K562 (cell line): ENCODE measurements at regions not wholly inside any gene's neighbourhood (a gene's known extent, or its start where the extent isn't known, plus 50 kb on each side); places are given as distances from the start of the nearest gene placed in this dataset.

Source experiments
- ATAC-seq: fragments of 200-7000 bp; cut with Tn5 transposase; 3 replicates; pipeline ENCODE4 v1.9.1; 2020; ENCODE audit warnings: moderate library complexity
- BruUV-seq: library from RNA; stranded (reverse); fragments of 400-500 nt; replicated peaks from 2 replicates; lab custom pipeline; 2021; lab: Mats Ljungman, UMichigan
- CTCF ChIA-PET: fragments of 300-600 bp; formaldehyde crosslinking; extraction: SDS; loops from one replicate; lab custom pipeline; 2021; ENCODE audit warnings: low intra/inter-chr PET ratio; lab: Yijun Ruan, JAX
- POLR2A ChIA-PET: fragments of 300-600, 350-650 bp; sonication (Branson Sonifier 250); formaldehyde crosslinking; extraction: SDS; loops from one replicate; lab custom pipeline; 2021; ENCODE audit warnings: antibody characterized with exemption, inconsistent platforms; lab: Yijun Ruan, JAX
- DNase-seq, 4 experiments: peaks; one replicate each; pipeline versions ENCODE4 v3.0.0 to v3.0.0-alpha.2; 2011 to 2018; ENCODE audit warnings: low spot score in 3 of 4, mixed read lengths in 3 of 4; ENCODE audit errors: extremely low read depth in 1 of 4
- FAIRE-seq: peaks from 2 replicates; lab custom pipeline; 2011; peaks lifted over from hg19 to GRCh38; lab: Jason Lieb, UNC
- H2AFZ ChIP-seq: 2 replicates; pipeline ENCODE4 v1.6.0; 2011; ENCODE audit warnings: low read depth, low read length, control low read depth, inconsistent platforms
- H3K27ac ChIP-seq: fragments of 200-600 bp; 3 replicates; pipeline ENCODE4 v1.8.0; 2011; ENCODE audit warnings: low read depth, mild to moderate bottlenecking, control low read depth, inconsistent platforms, low read length, moderate library complexity, mixed read lengths; ENCODE audit errors: extremely low read depth
- H3K27me3 ChIP-seq, 2 experiments: fragments of 300-600 bp in 1 of 2; 2 replicates in 1 of 2; 3 replicates in 1 of 2; pipeline versions ENCODE4 v1.6.0 to v1.8.0; 2011; ENCODE audit warnings: inconsistent platforms in 2 of 2, low read length in 2 of 2, mild to moderate bottlenecking in 1 of 2, mixed read lengths in 1 of 2, moderate library complexity in 1 of 2; ENCODE audit not compliant: control insufficient read depth in 2 of 2, insufficient read depth in 2 of 2
- H3K36me3 ChIP-seq: fragments of 300-600 bp; 3 replicates; pipeline ENCODE4 v1.8.0; 2011; ENCODE audit warnings: mild to moderate bottlenecking, low read length, inconsistent platforms; ENCODE audit not compliant: control insufficient read depth, insufficient read depth
- H3K4me1 ChIP-seq, 2 experiments: fragments of 200-600 bp in 1 of 2; replicated peaks in 1 of 2; 2 replicates in 1 of 2; 3 replicates in 1 of 2; pipeline versions ENCODE4 v1.5.1 to v1.8.0; 2011; ENCODE audit warnings: inconsistent platforms in 2 of 2, low read length in 2 of 2, mild to moderate bottlenecking in 1 of 2, mixed read lengths in 1 of 2, moderate library complexity in 1 of 2; ENCODE audit not compliant: control insufficient read depth in 2 of 2, insufficient read depth in 2 of 2
- H3K4me2 ChIP-seq: 2 replicates; pipeline ENCODE4 v1.6.1; 2011; ENCODE audit warnings: low read length, control low read depth, inconsistent platforms, mixed read lengths; ENCODE audit not compliant: insufficient read depth
- H3K4me3 ChIP-seq: fragments of 200-600 bp; sonication (generic), shearing (Covaris generic); 2 replicates; pipeline ENCODE4 v1.5.1; 2016; ENCODE audit warnings: control low read depth, inconsistent platforms
- H3K79me2 ChIP-seq: fragments of 200-600 bp; 3 replicates; pipeline ENCODE4 v1.8.0; 2011; ENCODE audit warnings: low read length, inconsistent platforms; ENCODE audit not compliant: control insufficient read depth, insufficient read depth
- H3K9ac ChIP-seq, 2 experiments: 2 replicates each; pipeline versions ENCODE4 v1.6.0 to v1.6.1; 2011; ENCODE audit warnings: low read depth in 2 of 2, low read length in 2 of 2, control low read depth in 1 of 2, inconsistent platforms in 1 of 2, mild to moderate bottlenecking in 1 of 2, mixed read lengths in 1 of 2; ENCODE audit not compliant: insufficient read depth in 1 of 2
- H3K9me1 ChIP-seq: one replicate; pipeline ENCODE4 v1.6.0; 2011; ENCODE audit warnings: inconsistent platforms, mild to moderate bottlenecking, low read length, moderate library complexity; ENCODE audit not compliant: control insufficient read depth, insufficient read depth
- H3K9me3 ChIP-seq: replicated peaks from 2 replicates; pipeline ENCODE4 v1.5.1; 2011; ENCODE audit warnings: low read depth, low read length, inconsistent platforms; ENCODE audit not compliant: control insufficient read depth, insufficient read depth
- H4K20me1 ChIP-seq: replicated peaks from 2 replicates; pipeline ENCODE4 v1.6.1; 2011; ENCODE audit warnings: low read length, inconsistent platforms, mixed read lengths; ENCODE audit not compliant: control insufficient read depth, insufficient read depth
- ATF7 ChIP-seq: fragments of 450-650 bp; IDR thresholded peaks from 2 replicates; pipeline ENCODE4 v1.7.1; 2014; ENCODE audit warnings: mild to moderate bottlenecking, moderate library complexity
- COPS2 ChIP-seq: fragments of 450-650 bp; conservative IDR thresholded peaks from 2 replicates; pipeline ENCODE4 v1.6.1; 2016; ENCODE audit warnings: mild to moderate bottlenecking, moderate library complexity
- FOXJ2 ChIP-seq: fragments of 200-800 bp; sonication (Bioruptor generic); IDR thresholded peaks from 2 replicates; pipeline ENCODE4 v1.6.1; 2016; ENCODE audit warnings: missing genetic modification characterization, missing compliant biosample characterization
- KLF16 ChIP-seq: IDR thresholded peaks from 2 replicates; pipeline ENCODE4 v1.6.1; 2016; ENCODE audit warnings: antibody characterized with exemption
- NEUROD1 ChIP-seq: fragments of 150-350 bp; IDR thresholded peaks from 2 replicates; pipeline ENCODE4 v1.6.1; 2014; ENCODE audit warnings: borderline replicate concordance, low read length, low read depth; ENCODE audit not compliant: partially characterized antibody
- SIX5 ChIP-seq, 2 experiments: IDR thresholded peaks; 2 replicates each; pipeline ENCODE4 v1.6.1; 2011; ENCODE audit warnings: low read length in 2 of 2, borderline replicate concordance in 1 of 2, low read depth in 1 of 2, mild to moderate bottlenecking in 1 of 2, moderate library complexity in 1 of 2; ENCODE audit not compliant: insufficient read depth in 1 of 2
- SREBF2 ChIP-seq: sonication (generic); formaldehyde crosslinking; IDR thresholded peaks from 2 replicates; pipeline ENCODE4 v1.4.0; 2020; ENCODE audit warnings: mild to moderate bottlenecking, missing genetic modification reagents
- UBTF ChIP-seq, 2 experiments: IDR thresholded peaks; 2 replicates each; pipeline ENCODE4 v1.6.1; 2012; ENCODE audit warnings: improper control_type of control experiment in 2 of 2, low read depth in 2 of 2, low read length in 2 of 2, borderline replicate concordance in 1 of 2
- VEZF1 ChIP-seq: fragments of 200-800 bp; sonication (Bioruptor generic); IDR thresholded peaks from 2 replicates; pipeline ENCODE4 v1.6.1; 2017; ENCODE audit warnings: missing genetic modification characterization, missing compliant biosample characterization
- ZNF507 ChIP-seq: conservative IDR thresholded peaks from 2 replicates; pipeline ENCODE4 v1.6.1; 2017; ENCODE audit warnings: missing genetic modification characterization, missing compliant biosample characterization
- WGBS: fragments of 100-300 bp; shearing (Covaris generic); methylation state at CpG from one replicate; pipeline ENCODE4 v1.1.6; 2016; ENCODE audit warnings: low coverage, mixed read lengths; ENCODE audit not compliant: insufficient coverage; ENCODE audit errors: missing lambda C conversion rate; 5-methylcytosine and 5-hydroxymethylcytosine counted together
- in situ Hi-C: fragments of 300-500 bp; cut with MboI; formaldehyde crosslinking; loops from 4 replicates; pipeline ENCODE4 v1.15.0; 2018; ENCODE audit warnings: inconsistent platforms, mixed read lengths
- intact Hi-C: fragments of 100-400 bp; cut with micrococcal nuclease; formaldehyde crosslinking; loops from 2 replicates; pipeline ENCODE4 v1.14.2; 2022
- TF ChIP-seq, protein P1 (sequence below): fragments of 450-650 bp; IDR thresholded peaks from 2 replicates; pipeline ENCODE4 v1.6.1; 2017; ENCODE audit warnings: antibody characterized with exemption
- TF ChIP-seq, protein P2 (sequence below): fragments of 250-450 bp; sonication (Bioruptor Pico); IDR thresholded peaks from 2 replicates; pipeline ENCODE4 v1.8.0; 2021; ENCODE audit warnings: moderate library complexity, mild to moderate bottlenecking, inconsistent platforms

DNA sequence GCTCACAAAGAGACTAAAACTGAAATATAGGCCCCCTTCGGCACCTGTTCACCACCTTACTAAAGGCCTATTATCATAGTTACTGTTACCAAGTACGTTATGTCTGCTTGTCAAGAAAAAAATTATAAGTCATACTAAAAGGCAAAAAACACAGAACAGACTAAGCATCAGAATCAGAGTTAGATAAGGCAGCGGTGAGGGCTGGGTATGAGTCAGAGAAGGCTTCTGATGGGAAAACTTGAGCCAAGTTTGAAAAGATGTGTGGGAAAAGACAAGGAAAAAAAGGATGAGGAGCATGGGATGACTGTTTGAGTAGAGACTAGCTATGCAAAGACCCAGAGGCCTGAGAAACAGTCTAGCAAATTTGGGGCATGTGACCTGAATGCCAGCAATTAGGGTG lies 387.2 kb upstream of the SGO1 start:
- intact Hi-C loops (no loop called here), in situ Hi-C loops (no loop called here)
- Histone ChIP-seq H4K20me1 (no peaks in the 10 kb centered on the region), H2AFZ (no peak overlapping the region), H3K4me2 (no peak overlapping the region), H3K9me1 (no peaks in the 10 kb centered on the region), H3K4me1 (no peaks in the 10 kb centered on the region), H3K27me3 (no peaks in the 10 kb centered on the region), H3K4me3 (no peak overlapping the region), H3K9ac (no peak overlapping the region), H3K27ac (no peak overlapping the region), H3K9me3 (no peaks in the 10 kb centered on the region; the same call in 1 of the 2 replicates), H3K36me3 (no peaks in the 10 kb centered on the region), H3K79me2 (no peaks in the 10 kb centered on the region)
- ChIA-PET CTCF (no interaction called here), POLR2A (interaction anchor here (0.8 kb wide), 1 partner anchor 67 kb away, joined by 3 read pairs; no protein-coding TSS in a partner anchor)
- no TSS peak for BruUV-seq
- 3% methylated on average over 3 of the region's 3 CpGs for WGBS
- DNase-seq (no peak), ATAC-seq (no peak), FAIRE-seq (no peak)
- TF ChIP-seq ATF7 (no peak), ZNF507 (no peak), SREBF2 (CRISPR knock-in tag) (no peak), FOXJ2 (no peak), KLF16 (no peak), VEZF1 (CRISPR knock-in tag) (no peak), UBTF (IDR thresholded peaks at IDR 0.05; ENCODE audit: borderline replicate concordance in 1 of 2, low read depth in 2 of 2, low read length in 2 of 2) (no peak), SIX5 (IDR thresholded peaks at IDR 0.05; ENCODE audit: borderline replicate concordance in 1 of 2, insufficient read depth in 1 of 2, low read depth in 1 of 2, low read length in 2 of 2) (no peak), COPS2 (no peak), NEUROD1 (no peak)
- TF ChIP-seq, protein P1, sequence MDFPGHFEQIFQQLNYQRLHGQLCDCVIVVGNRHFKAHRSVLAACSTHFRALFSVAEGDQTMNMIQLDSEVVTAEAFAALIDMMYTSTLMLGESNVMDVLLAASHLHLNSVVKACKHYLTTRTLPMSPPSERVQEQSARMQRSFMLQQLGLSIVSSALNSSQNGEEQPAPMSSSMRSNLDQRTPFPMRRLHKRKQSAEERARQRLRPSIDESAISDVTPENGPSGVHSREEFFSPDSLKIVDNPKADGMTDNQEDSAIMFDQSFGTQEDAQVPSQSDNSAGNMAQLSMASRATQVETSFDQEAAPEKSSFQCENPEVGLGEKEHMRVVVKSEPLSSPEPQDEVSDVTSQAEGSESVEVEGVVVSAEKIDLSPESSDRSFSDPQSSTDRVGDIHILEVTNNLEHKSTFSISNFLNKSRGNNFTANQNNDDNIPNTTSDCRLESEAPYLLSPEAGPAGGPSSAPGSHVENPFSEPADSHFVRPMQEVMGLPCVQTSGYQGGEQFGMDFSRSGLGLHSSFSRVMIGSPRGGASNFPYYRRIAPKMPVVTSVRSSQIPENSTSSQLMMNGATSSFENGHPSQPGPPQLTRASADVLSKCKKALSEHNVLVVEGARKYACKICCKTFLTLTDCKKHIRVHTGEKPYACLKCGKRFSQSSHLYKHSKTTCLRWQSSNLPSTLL, result no peak
- TF ChIP-seq, protein P2, sequence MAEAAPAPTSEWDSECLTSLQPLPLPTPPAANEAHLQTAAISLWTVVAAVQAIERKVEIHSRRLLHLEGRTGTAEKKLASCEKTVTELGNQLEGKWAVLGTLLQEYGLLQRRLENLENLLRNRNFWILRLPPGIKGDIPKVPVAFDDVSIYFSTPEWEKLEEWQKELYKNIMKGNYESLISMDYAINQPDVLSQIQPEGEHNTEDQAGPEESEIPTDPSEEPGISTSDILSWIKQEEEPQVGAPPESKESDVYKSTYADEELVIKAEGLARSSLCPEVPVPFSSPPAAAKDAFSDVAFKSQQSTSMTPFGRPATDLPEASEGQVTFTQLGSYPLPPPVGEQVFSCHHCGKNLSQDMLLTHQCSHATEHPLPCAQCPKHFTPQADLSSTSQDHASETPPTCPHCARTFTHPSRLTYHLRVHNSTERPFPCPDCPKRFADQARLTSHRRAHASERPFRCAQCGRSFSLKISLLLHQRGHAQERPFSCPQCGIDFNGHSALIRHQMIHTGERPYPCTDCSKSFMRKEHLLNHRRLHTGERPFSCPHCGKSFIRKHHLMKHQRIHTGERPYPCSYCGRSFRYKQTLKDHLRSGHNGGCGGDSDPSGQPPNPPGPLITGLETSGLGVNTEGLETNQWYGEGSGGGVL (CRISPR knock-in tag), result no peak
